HG03039 (cell line): ENCODE measurements at regions not wholly inside any gene's neighbourhood (a gene's known extent, or its start where the extent isn't known, plus 50 kb on each side); places are given as distances from the start of the nearest gene placed in this dataset.
A peak's percentile ranks its signal among the peaks of the same experiment; 100 is the strongest.
"Not testable (repeated sequence)": the region's sequence is repeated elsewhere in the genome, so short reads cannot be mapped to it uniquely, and the experiment has no call there.

Source experiments
- ATAC-seq: cut with Tn5 transposase; IDR thresholded peaks from one replicate; pipeline ENCODE4 v1.9.1; 2021; ENCODE audit warnings: mild to moderate bottlenecking, moderate library complexity; ENCODE audit not compliant: unreplicated experiment

DNA sequence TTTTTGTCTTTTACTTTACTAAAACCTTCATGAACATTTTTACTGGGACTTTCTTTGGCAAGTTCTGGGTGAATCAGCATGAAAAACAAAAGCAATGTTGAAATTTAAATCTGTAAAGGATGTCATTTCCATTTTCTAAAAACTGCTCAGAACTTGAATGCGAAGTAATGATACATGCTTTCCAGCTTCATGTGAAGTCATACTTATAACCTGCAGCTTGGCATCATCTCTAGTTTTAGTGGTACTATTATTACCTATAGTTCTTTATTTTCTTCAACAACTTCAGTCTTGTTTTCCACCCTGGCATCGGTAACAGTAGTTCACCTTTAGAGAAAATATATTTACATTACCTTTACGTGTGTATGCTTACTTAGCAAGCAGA, 421.4 kb upstream of the DIPK2B start:
- ATAC-seq, result peak; percentile 29

DNA sequence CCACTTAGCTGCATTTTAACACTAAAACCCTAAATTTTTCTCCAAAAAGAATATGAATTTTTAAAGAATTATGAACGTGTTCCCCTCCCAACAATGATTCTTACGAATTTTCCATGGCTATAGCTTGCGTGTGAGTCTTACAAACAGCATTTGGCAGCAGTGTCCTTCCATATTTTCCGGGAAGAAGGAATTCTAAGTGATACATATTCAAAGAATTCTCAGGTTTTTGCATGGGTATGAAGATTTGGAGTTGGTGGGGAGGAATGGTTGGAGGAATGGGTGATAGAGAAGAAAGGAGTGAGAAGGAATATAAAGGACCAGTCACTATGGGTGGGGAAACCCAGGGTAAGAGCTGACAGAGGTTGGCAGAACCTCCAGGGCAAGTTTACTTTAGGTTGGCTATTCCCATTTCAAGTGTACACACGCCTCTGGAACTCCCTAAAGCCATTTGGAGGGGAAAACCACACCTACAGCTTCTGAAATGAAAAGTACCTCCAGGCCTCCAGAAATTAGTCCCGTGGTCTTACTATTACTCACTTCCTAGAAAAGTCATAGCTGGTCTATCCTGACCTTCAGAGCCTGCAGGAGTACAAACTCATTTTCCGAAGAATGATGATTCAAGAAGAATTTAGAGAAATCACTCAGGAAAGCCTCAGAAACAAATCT, 420.8 kb upstream of the DIPK2B start:
- ATAC-seq, result peak; percentile 64

DNA sequence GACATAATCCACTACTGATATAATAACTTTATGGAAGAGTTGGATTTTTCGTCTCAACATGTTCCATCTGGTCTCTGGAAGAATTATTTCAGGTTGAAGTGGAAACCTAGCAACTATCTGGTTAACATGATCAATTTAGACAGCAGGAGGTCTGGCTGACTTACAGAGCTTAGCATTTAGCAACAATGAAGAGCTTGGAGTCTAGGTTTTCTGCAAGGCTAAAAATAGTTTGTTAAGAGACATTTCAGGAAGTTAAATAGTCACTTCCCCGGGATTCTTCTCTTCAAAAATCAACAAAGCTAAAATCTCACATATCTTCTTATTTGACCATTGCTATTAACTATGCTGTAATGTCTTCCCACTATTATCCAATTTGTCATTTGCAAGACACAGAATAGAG, 418.6 kb upstream of the DIPK2B start:
- ATAC-seq, result no peak

DNA sequence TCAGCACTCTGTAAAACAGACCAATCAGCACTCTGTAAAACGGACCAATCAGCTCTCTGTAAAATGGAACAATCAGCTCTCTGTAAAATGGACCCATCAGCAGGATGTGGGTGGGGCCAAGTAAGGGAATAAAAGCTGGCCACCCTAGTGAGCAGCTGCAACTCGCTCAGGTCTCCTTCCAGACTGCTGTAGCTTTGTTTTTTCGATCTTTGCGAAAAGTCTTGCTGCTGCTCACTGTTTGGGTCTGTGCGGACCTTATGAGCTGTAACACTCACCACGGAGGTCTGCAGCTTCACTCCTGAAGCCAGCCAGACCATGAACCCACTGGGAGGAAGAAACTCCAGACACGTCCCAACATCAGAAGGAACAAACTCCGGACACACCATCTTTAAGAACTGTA, 414.9 kb upstream of the DIPK2B start:
- not testable (repeated sequence) for ATAC-seq

DNA sequence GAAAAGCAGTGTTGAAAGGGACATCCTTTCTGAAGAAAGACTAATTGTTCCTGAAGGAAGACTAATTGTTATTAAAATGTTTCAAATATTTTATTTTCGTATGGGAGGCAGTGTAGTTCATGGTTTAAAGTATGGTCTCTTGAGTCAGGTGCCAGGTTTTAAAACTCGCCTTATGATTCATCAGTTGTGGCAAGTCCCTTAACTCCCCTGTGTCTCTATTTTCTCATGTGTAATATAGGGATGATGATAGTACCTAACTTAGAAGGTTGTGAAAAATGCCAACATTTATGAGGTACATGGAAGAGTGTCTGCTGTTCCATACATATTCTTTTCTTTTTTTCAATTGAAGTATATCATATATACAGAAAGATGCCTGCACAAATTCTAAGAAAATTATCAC, 414.2 kb upstream of the DIPK2B start:
- no peak for ATAC-seq

DNA sequence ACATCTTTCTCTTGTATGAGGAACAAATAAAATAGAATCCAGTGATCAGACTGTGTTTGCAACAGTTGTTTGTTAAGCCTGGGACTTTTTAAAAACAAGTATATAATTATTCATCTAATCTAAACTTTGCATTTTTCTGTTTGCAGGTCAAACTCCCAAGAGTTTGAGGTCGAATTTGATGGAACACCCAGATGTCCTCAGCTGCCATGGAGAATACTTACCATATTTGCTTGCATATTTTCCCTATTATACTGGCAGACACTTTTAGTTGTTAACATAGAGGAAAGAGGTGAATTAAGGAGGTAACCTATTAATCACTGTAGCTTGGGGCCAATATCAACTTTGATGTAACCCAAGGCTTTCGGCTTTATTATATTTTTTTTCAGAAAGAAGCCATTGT, 401.5 kb upstream of the DIPK2B start:
- ATAC-seq, result no peak

DNA sequence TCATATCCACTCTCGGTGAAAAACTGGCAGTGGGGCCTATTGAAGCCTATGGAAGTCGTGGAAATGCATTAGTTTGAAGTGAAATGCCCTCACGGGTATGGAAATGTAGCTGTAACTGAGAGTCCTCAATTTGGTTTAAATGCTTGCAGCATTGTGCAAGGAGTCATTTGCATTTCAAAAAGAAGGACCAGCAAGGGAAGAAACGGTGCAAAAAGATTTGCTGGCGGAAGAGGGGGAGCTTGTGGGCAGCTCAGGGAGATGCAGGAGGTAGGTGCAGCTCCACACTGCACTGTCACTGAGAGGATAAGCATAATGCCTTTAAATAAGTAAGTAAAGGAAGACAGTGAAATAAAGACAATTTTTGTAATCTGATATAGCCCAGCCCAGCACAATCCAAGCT, 400.4 kb upstream of the DIPK2B start:
- ATAC-seq, result no peak

DNA sequence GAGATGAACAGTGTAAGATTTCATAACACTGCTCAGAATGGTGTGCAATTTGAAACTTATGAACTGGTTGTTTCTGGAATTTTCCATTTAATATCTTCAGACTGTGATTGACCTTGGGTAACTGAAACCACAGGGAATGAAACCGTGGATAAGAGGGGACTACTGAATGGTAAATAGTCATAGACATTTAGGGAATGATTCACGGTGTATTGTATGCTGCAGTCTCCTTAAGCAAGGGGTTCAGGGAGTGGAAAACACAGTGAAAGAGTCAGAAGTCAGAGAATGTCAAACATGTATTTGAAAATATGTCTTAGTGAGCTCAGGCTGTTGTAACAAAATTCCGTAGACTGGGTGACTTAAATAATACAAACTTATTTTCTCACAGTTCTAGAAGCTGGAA, 398.2 kb upstream of the DIPK2B start:
- no peak for ATAC-seq

DNA sequence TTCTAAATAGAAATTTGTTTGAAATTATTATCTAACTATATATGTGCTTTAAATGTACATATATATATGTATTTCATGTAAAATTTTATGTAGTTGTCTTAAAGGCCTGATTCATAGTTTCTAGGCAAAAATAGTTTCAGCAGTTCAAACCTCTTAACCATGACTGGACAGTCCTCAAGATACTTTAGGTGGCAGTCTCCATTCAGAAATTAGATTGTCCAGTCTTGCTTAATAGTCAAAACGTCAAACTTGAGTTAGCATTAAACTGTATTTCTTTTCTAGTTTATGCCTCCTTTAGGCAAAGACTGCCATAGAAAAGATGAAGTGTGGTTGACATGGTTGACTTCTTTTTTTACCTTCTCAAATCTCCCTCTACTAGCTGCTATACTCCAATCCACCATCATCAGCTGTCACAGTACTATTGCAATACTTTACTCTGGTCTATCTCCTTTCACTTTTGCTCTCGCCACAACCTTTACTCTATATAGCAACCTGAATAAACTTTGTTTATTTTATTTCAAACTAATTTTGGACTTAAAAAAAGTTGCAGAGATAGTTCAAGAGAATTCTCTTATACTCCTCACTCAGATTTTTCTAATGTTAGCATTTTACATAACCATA, 395.6 kb upstream of the DIPK2B start:
- no peak for ATAC-seq

DNA sequence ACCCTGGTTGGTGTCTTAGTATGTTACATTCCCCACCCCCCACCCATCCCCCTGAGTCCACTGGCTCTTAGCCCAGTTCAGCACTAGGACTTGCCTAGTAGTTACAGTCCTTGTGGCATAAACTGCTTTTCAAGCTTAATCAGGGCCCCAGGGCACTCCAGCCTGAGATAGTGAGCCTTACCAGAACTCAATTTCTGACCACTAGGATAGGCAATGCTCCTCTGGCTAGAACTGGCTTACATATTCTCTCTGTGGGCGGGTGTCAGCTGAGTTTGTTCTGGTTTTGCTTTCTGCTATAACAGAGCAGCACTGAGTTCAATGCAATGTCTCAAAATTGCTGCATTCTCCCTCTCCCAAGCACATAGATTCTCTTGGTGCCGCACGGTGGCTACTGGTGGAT, 391.4 kb upstream of the DIPK2B start:
- ATAC-seq, result no peak

DNA sequence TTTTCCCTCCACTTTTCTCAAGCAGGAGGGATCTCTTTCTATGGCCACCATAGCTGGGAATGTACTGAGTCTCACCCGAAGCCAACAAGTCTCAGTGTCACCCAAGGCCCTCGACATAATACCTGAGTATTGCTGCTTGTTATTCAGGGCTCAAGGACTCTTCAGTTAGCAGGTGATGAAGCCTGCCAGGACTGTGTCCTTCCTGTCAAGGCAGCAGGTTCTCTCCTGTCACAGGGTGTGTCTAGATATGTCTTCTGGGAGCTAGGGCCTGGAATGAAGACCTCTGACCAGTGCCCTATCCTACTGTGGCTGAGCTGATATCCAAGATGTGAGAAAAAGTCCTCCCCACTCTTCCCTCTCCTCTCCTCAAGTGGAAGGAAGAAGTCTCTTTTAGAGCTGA, 391.0 kb upstream of the DIPK2B start:
- ATAC-seq, result no peak

DNA sequence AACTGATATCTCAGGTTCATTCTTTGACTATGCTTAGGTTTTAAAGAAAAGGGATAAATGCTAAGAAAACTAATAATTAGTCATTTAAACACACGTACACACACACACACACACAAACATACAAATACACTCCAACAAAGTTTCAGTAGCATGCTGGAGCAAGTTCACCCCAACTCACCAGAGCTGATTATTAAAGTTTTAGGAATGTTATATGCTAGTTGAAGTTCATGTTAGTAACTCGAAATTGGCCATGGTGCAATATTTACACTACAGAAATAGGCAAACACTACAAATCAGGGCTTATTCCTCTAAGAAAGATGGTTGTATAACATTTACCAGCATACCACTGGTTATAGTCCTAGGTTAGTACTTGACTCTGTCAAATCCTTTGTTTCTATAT, 384.0 kb upstream of the DIPK2B start:
- ATAC-seq, result no peak

DNA sequence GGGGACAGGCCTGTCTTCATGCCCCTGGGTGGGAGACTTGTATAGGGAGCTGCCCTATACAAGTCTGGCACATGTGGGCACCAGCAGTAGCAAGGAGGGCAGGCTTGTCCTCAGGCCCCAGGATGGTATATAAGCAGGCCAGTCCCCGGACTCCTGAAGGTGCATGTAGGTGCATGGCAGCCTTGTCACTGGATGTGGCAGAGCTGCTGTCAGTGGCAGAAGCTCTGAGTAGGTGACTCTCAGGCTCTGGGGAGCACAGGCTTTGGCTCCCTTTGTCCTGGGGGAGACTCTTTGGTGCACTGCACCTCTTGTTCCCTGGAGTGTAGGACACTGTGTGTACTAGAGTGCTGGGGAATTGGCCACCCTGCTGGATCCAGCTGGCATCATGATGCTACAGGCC, 376.7 kb upstream of the DIPK2B start:
- ATAC-seq, result no peak

DNA sequence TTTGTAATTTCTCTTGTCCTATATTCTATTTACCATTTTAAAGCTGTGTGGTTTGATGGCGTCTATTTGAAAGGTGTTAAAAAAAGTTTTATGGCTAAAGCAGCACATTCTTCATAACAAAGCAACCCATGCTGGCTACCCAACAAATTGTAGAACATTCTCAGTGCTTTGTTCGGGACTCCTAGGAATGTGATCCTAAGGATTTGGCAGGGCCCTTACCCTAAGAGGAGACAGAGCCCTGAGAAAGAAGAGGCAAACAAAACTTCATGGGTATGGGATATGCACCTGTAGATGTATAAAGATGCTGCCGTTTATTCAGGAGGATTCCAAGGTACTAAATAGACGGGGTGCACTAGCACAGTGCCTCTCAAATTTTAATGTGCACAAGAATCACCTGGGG, 370.8 kb upstream of the DIPK2B start:
- no peak for ATAC-seq

DNA sequence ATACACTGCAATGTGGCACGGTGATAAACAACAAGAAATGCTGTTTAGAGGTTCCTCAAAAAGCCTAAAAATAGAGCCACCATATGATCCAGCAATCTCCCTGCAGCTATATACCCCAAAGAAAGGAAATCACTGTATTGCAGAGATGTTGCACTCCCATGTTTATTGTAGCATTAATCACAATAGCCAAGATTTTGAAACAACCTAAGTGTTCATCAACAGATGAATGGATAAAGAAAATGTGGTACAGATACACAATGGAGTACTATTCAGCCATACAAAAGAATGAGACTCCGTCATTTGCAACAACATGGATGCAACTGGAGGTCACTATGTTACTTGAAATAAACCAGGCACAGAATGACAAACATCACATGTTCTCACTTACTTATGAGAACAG, 365.8 kb upstream of the DIPK2B start:
- ATAC-seq, result no peak

DNA sequence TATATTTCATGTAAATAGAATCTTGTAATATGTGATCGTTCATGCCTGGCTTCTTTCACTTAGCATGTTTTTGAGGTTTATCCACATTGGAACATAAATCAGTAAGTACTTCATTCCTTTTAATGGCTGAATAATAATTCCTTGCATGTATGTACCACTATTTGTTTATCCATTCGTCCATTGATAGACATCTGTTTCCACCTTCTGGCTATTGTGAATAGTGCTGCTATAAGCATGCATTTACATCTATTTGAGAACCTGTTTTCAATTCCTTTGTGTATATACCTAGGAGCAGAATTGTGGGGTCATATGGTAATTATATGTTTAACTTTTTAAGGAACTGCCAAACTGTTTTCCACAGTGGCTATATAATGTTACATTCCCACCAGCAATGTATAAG, 356.7 kb upstream of the DIPK2B start:
- ATAC-seq, result no peak

DNA sequence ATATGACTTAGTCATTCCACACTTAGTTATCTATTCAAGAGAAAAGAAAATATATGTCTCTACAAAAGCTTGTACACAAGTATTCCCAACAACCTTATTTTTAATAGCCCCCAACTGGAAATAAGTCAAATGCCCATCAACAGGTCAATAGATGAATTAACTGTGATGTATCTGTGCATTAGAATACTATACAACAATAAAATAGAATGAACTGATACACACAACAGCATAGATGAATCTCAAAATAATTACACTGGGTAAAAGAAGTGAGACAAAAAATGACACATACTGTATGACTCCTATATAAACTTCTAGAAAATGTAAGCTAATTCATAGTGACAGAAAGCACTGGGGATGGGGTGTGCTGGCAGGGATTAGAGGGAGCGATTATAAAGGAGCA, 354.1 kb upstream of the DIPK2B start:
- ATAC-seq, result no peak

DNA sequence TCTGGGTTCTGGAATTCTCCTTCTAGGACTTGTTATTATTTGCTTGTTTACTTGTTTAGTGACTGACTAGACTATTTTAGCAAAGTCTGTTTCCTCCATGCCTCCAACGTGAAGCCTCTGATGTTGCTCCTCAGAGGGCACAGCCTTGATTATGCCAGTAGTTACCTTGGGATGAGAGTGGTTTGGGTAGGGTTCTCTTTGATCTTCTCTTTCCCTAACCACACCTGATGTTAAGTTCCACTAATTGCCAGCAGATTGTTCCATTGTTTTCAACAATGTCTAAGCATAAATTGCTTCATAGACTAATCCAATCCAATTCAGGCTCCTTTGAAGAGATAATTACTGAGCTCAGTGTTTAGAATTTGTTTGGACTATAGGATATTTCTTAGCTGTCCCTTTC, 352.7 kb upstream of the DIPK2B start:
- no peak for ATAC-seq

DNA sequence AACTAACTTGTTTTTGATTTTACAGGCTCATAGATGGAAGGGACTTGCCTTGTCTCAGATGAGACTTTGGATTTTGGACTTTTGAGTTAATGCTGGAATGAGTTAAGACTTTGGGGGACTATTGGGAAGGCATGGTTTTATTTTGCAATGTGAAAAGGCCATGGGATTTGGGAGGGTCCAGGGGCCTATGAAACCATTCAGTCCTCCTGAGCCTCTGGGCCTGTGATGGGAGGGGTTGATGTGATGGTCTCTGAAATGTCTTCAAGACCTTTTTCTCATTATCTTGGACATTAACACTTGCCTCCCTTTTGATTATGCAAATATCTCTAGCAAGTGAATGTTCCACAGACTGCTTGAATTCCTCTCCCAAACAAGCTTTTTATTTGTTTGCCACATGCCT, 346.0 kb upstream of the DIPK2B start:
- ATAC-seq, result not testable (repeated sequence)

DNA sequence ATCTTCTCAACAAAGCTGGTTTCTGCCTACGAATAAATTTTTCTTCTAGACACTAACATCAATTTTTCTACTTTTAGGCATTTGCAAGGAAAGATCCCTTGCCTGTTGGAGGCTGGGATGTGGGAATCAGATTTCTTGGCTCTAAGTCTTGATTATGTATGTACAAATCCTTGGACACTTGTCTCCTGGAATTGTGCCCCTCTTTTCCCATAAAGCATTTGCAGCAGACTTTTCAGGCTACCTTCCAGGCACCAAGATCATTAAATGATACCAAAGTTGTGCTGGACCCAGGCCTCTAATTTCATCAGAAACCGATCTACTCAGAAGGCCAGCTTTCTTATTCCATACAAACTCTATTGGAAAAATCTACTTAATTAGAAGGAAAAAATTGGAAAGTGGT, 339.5 kb upstream of the DIPK2B start:
- ATAC-seq, result no peak

DNA sequence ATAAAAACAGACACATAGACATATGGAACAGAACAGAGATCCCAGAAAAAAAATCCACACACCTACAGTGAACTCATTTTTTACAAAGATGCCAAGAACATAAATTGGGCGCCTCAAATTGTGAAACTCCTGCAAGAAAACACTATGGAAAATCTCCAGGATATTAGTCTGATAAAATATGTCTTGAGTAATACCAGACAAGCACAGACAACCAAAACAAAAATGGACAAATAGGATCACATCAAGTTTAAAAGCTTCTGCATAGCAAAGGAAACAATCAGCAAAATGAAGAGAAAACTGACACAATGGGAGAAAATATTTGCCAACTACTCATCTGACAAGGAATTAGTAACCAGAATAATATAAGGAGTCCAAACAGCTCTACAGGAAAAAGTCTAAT, 337.3 kb upstream of the DIPK2B start:
- ATAC-seq, result no peak

DNA sequence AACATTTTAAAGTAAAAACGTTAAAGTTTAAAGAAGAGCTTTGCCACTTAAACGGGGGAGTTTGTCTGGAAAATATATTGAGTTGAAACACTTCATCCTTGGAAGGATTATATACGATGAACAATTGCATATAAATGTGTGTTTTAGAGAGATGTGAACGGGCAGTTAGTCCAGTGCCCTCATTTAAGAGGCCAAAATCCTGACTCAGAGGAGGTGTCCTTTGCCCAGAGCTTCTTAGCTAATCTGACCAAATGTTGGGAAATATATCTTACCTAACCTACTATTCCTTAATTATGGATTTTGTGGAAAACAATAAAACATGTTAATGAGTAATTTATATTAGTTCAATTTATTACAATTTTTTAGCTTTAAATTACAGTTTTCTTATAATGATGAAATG, 327.2 kb upstream of the DIPK2B start:
- ATAC-seq, result no peak

DNA sequence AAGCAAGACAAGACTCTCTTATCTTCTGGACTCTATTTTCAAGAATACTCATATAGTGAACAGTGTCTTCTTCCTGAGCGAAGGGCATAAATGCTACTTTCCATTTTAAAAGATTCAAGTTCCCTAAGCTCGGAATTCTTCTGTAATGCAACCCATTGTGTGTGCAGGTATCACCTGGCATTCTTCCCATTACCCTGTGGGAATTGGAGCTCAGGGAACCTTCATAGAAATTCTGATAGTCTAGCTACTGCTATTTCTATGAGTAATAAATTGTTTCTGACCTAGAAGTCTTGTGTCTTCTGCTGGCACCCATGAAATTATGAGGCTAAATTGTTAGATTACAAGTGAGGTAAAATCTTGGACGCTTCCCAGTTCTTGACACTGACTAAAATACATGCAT, 324.1 kb upstream of the DIPK2B start:
- no peak for ATAC-seq
